ENCODE measurements at regions not wholly inside any gene's neighbourhood (a gene's known extent, or its start where the extent isn't known, plus 50 kb on each side); places are given as distances from the start of the nearest gene placed in this dataset.
"Not testable (repeated sequence)": the region's sequence is repeated elsewhere in the genome, so short reads cannot be mapped to it uniquely, and the experiment has no call there.

GRCh38 chr2:8613207-8613999, 68.5 kb upstream of the ID2 start:
- not testable (repeated sequence) for DNase-seq (ENCODE audit: low read depth); H3K4me3 ChIP-seq (ENCODE audit: low read depth, low read length)

GRCh38 chr2:8614646-8615045, 67.2 kb upstream of the ID2 start:
- DNase-seq (ENCODE audit: low read depth): no peak

DNA sequence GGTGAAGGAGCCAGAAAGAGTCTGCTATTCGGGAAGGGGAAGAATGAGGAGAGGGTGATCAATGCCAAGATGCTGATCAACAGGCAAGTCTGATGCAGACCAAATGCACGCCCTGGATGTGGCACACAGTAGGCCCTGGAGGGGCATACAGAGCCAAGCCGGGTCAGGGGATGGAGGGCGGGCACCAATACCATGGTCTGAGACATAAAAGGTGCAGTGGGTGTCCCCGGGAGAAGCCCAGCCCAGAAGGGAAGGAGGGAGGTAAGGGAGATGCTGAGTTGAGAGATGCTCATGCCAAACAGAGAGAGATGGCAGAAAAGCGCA, 66.6 kb upstream of the ID2 start:
- no peak overlapping the region for H3K4me3 ChIP-seq (ENCODE audit: low read depth, low read length)
- no peak for DNase-seq (ENCODE audit: low read depth)

More at GRCh38 chr2:8614646-8615045, 67.2 kb upstream of the ID2 start:
- H3K4me3 ChIP-seq (ENCODE audit: low read depth, low read length): no peak overlapping the region

DNA sequence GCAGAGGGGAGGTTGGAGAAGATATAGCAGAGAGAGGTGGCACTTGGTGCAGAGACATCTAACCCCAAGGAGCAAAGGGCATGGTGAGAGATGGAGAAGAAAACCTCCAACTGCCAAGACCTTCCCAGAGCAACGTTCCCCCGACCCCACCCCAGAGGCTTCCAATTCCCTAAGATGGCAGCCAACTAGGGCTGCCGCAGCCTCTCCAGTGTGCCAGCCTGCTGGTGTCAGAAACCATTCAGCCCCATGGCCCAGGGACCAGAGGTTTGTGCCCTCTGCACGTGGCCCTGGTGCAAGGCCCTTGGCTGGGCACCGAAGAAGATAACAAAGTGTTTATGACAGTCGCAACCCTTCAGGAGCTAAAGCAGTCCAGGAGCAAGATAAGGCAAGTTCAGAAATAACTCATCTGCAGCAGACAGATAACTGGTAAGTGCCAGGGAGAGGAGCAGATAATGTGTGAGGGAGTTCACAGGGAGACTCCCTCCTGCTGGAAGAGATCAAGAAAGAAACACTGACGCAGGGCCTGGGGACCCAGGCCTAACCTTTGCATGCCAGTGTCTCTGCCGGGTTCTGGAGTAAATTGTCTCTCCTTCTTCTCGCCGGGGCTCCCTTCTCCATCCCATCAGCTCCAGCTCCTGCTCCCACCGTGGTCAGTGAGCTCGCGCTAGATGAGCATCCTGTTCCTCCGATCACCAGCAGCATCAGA, 66.1 kb upstream of the ID2 start:
- DNase-seq (ENCODE audit: low read depth): no peak
- no peak overlapping the region for H3K4me3 ChIP-seq (ENCODE audit: low read depth, low read length)

GRCh38 chr2:8617048-8617447, 64.8 kb upstream of the ID2 start:
- no peak for DNase-seq (ENCODE audit: low read depth)
- no peak overlapping the region for H3K4me3 ChIP-seq (ENCODE audit: low read depth, low read length)

DNA sequence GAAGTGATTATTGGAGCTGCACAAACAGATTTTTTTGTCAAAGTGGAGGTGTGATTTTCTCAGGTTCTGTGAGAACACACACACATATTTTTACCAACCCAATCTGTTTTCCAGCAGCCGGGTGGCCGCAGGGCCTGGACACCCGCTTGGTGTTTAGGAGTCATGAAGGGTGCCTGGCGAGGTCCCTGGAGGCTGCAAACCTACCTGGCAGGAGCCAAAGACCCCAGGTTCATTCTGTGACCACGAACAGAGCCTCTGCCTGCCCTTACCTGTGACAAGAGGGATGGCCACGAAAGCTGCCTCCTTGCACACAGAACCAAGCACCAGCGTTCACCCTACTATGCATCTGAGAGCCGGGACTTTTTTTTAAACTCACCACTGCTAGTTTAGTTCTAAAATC, 64.3 kb upstream of the ID2 start:
- DNase-seq (ENCODE audit: low read depth): no peak
- H3K4me3 ChIP-seq (ENCODE audit: low read depth, low read length): no peak overlapping the region

DNA sequence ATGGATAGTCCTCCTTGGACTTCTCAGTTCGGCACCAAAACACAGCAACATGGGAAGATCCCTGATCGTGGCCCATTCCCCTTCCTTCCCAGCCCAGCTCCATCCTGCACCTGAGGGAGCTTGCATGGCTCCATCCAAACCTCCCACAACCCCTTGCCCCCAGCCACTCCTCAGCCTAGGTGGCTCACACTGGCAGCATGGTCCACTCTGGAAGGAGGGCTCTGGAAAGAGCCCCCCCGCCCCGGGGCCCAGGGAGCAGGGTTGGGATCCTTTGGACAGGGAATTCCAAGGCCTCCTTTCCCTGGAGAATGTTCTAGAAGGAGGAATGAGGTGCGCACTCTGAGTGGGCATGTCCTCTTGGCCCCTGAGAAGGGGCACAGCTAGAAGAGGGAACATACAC, 62.8 kb upstream of the ID2 start:
- no peak for DNase-seq (ENCODE audit: low read depth)
- H3K4me3 ChIP-seq (ENCODE audit: low read depth, low read length): no peak overlapping the region

GRCh38 chr2:8620611-8621382, 61.1 kb upstream of the ID2 start:
- no peak for DNase-seq (ENCODE audit: low read depth)
- no peak overlapping the region for H3K4me3 ChIP-seq (ENCODE audit: low read depth, low read length)

DNA sequence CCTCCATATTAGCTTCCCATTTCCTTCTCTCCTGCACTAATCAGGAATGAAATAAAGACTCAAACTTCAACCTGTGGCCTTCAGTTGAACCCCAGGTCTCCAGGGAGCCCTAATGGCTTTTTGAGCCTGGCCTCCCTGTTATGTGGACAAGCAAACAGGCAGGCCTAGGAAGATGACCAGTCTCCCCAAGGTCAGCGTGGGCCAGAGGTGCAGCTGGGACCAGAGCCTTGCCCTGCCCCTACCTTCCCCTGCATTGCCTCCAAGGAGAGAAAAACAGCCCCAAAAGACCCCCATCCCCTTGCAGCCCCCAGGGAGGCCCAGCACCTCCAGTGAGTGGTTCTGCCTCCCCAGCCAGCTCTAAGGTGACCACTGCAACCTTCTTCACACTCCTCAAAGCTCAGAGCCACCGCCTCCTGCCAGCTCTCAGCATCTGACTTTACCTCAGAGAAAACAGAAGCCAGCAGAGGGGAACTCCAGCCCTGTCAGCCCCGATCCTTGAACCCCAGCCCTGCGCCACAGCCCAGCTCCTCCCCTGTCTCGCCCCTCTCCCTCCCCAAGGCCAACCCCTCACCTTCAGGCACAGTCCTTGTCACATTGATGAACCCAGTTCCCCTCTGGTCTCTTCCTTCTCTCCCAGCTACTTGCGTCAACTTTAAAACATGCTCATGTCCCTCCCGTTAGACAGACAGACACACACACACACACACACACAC, 59.5 kb upstream of the ID2 start:
- H3K4me3 ChIP-seq (ENCODE audit: low read depth, low read length): no peak overlapping the region
- no peak for DNase-seq (ENCODE audit: low read depth)

- DNase-seq (ENCODE audit: low read depth): no peak
Measured at GRCh38 chr2:8622924-8623465, 58.9 kb upstream of the ID2 start.

DNA sequence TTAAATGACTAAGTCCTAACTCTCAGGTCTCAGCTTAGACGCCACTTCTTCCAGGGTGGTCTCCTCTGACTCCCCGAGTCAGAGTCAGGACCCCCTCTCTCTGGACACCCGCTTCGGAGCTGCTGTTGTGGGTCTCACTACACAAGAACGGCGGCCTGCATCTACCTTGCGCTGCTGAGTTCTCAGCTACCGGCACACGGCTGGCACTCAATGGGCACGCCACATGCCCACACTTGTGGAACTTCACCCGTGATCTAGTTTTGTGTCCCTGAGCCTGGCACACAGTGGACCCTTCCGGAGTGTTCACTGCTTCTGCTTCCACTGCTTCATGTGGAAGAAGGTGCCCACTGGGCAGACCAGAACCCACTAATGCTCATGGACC, 58.3 kb upstream of the ID2 start:
- no peak overlapping the region for H3K4me3 ChIP-seq (ENCODE audit: low read depth, low read length)
- DNase-seq (ENCODE audit: low read depth): no peak

More at GRCh38 chr2:8622924-8623465, 58.9 kb upstream of the ID2 start:
- H3K4me3 ChIP-seq (ENCODE audit: low read depth, low read length): no peak overlapping the region

- H3K4me3 ChIP-seq (ENCODE audit: low read depth, low read length): no peak overlapping the region
- DNase-seq (ENCODE audit: low read depth): no peak
Measured at GRCh38 chr2:8623958-8624591, 57.8 kb upstream of the ID2 start.

DNA sequence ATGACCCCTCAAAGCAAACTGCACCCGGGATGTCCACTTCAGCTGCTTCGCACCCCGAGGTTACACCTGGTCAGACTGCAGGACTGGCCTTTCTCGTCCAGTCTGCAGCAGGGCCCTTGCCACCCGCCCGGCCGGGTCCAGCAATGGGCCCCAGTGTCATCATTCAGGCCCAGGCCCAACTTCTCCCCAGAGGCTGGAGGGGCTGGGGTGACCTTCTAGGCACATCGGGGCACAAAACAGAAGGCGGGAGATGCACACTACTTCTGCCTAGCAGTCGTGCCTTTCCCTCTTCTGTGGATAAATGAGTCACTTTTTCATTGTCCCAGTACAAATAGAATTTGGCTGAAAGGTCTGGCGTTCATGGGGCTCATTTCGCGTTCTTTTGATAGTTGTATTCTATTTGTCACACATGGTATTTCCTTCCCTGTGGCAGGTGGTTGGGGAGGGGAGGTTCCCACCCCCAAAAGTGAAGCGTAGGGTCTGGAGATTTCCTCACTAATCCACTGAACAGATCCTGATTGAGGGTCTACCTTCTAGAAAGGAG, 56.9 kb upstream of the ID2 start:
- DNase-seq (ENCODE audit: low read depth): no peak
- H3K4me3 ChIP-seq (ENCODE audit: low read depth, low read length): no peak overlapping the region

- H3K4me3 ChIP-seq (ENCODE audit: low read depth, low read length): no peak overlapping the region
- DNase-seq (ENCODE audit: low read depth): no peak
Measured at GRCh38 chr2:8625399-8626300, 56.2 kb upstream of the ID2 start.

DNA sequence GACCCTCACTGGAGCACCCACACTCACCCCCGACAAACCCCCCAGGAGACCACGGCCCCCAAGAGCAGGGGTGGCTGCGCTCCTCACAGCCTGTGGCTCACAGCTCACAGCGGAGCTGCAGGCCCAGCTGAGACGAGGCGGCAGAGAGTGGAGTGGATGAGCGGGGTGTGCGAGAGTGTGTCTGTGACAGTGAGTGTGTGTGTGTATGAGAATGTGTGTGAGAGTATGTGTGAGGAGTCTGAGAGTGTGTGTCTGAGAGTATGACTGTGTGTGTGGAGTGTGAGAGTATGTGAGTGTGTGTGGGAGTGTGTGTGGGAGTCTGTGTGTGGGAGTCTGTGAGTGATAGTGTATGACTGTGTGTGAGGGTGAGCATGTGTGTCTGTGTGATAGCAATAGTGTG, 55.3 kb upstream of the ID2 start:
- H3K4me3 ChIP-seq (ENCODE audit: low read depth, low read length): no peak overlapping the region
- DNase-seq (ENCODE audit: low read depth): no peak

DNA sequence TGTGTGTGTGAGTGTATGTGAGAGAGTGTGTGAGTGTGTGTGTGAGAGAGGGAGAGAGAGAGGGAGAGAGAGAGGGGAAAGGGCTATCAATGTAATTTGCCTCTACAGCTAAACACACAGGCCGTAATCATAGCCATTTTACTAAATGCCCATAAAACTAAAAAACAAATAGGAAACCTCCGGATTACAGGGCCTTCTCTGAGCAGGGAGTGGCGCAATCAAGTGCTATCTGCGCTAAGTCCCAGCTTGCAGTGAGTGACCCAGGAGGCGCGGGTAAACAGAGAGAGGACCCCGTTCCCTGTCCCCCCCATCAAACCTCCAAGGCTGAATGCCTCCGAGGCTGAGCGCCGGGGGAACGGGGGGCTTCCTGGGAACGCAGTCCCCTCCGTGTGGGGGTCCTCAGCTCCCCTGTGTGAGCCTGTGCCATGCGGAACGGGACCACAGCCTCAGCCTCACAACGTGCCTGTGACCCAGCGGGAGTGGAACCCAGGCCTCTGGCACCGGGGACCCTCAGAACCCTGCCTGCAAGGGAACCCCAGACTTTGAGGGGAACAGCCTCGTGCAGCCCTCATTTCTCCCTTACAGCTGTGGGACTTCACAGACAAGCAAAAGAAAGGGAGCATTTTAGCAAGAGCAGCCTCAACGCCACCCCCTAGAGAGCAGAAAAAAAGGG, 54.7 kb upstream of the ID2 start:
- DNase-seq (ENCODE audit: low read depth): no peak
- H3K4me3 ChIP-seq (ENCODE audit: low read depth, low read length): no peak overlapping the region

GRCh38 chr2:8627692-8628085, 54.2 kb upstream of the ID2 start:
- no peak overlapping the region for H3K4me3 ChIP-seq (ENCODE audit: low read depth, low read length)
- no peak for DNase-seq (ENCODE audit: low read depth)

Measured in skeletal muscle cell (primary cell).